ENCODE measurements at regions not wholly inside any gene's neighbourhood (a gene's known extent, or its start where the extent isn't known, plus 50 kb on each side); places are given as distances from the start of the nearest gene placed in this dataset.

- TF ChIP-seq POLR2AphosphoS5 (IDR thresholded peaks at IDR 0.05; ENCODE audit: low read depth, low read length) (no peak), TAF1 (IDR thresholded peaks at IDR 0.05; ENCODE audit: borderline replicate concordance, insufficient read depth, low read length) (no peak), SIN3A (IDR thresholded peaks at IDR 0.05; ENCODE audit: borderline replicate concordance, insufficient read depth, low read length) (no peak), REST (IDR thresholded peaks at IDR 0.05; ENCODE audit: insufficient read depth in 1 of 2, low read depth in 2 of 2, low read length in 2 of 2) (no peak), FOXP2 (optimal IDR thresholded peaks at IDR 0.05; ENCODE audit: borderline replicate concordance, extremely low read depth, extremely low read length, insufficient read depth) (no peak)
Observed at GRCh38 chr15:98561169-98561941, 87.0 kb upstream of the IGF1R start.

Measured in PFSK-1 (cell line).